ENCODE measurements at regions not wholly inside any gene's neighbourhood (a gene's known extent, or its start where the extent isn't known, plus 50 kb on each side); places are given as distances from the start of the nearest gene placed in this dataset.

DNA sequence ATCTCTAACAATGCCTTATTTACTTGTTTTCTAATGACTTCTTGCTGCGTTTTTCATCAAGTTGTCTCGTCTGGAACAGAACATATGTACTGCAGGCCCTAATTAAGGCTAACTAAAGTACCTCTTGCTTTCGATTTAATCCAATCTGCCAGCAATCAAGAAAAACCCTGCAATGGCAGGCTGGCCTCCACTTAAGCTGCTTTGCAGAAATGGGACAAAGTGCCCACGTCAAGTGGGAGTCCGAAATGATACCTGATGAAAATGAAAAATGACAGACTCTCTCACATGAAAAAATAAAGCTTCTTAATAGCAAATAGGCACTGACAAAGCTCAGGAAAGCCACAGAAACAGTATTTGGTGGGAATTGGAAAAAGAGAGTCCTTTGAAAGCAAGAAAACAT, 1454.7 kb downstream of the FAM181B start:
- no peaks in the 10 kb centered on the region for H3K4me1 ChIP-seq
- TF ChIP-seq CTCF (IDR thresholded peaks at IDR 0.05) (no peak), POLR2A (IDR thresholded peaks at IDR 0.05) (no peak)
- no peaks in the 10 kb centered on the region for H3K27me3 ChIP-seq
- no peak overlapping the region for H3K27ac ChIP-seq
- 68 to 75% methylated on average over 5 of the region's 5 CpGs for WGBS, 2 donors
- H3K4me3 ChIP-seq: no peak overlapping the region
- no peaks in the 10 kb centered on the region for H3K36me3 ChIP-seq
- intact Hi-C loops (cut with DNase I): no loop called here
- no peak for DNase-seq
- no peaks in the 10 kb centered on the region for H3K9me3 ChIP-seq

GRCh38 chr11:81270686-81271085, 1463.0 kb downstream of the FAM181B start:
- H3K4me3 ChIP-seq: no peak overlapping the region
- TF ChIP-seq CTCF (IDR thresholded peaks at IDR 0.05) (no peak), POLR2A (IDR thresholded peaks at IDR 0.05) (no peak)
- H3K4me1 ChIP-seq: no peaks in the 10 kb centered on the region
- no peak for DNase-seq
- no peaks in the 10 kb centered on the region for H3K36me3 ChIP-seq
- intact Hi-C loops (cut with DNase I): no loop called here
- no peaks in the 10 kb centered on the region for H3K9me3 ChIP-seq
- H3K27me3 ChIP-seq: no peaks in the 10 kb centered on the region
- H3K27ac ChIP-seq: no peak overlapping the region

GRCh38 chr11:81267246-81267645, 1466.4 kb downstream of the FAM181B start:
- Histone ChIP-seq H3K4me3 (no peak overlapping the region), H3K9me3 (no peaks in the 10 kb centered on the region), H3K27me3 (no peaks in the 10 kb centered on the region), H3K4me1 (no peaks in the 10 kb centered on the region), H3K27ac (no peak overlapping the region), H3K36me3 (no peaks in the 10 kb centered on the region)
- intact Hi-C loops (cut with DNase I): no loop called here
- WGBS, 2 donors: 74 to 89% methylated on average over 3 of the region's 3 CpGs
- no peak for DNase-seq
- no peak for TF ChIP-seq CTCF (IDR thresholded peaks at IDR 0.05)

DNA sequence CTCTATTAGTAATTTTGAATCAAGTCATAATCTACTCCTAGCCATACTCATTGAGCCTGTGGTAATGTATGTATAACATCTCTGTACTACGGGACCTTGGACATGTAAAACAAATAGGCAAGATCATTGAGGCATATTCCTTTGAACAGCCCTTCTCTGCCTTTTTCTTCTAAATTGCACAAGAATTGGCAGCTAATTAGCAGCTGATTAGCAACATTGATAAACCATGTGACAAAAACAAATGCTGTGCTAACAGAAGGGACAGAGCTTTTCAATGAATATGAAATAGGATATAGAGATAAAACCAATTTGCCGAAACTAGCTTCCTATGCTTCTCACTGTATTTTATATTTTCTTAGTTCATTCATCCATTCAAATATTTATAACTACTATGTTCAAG, 1474.2 kb downstream of the FAM181B start:
- no peak overlapping the region for H3K27ac ChIP-seq
- intact Hi-C loops (cut with DNase I): no loop called here
- H3K9me3 ChIP-seq: no peaks in the 10 kb centered on the region
- H3K27me3 ChIP-seq: no peaks in the 10 kb centered on the region
- WGBS, 2 donors: 86 to 94% methylated on average over 2 of the region's 2 CpGs
- H3K4me3 ChIP-seq: no peak overlapping the region
- no peaks in the 10 kb centered on the region for H3K4me1 ChIP-seq
- no peak for DNase-seq
- H3K36me3 ChIP-seq: no peaks in the 10 kb centered on the region
- TF ChIP-seq POLR2A (IDR thresholded peaks at IDR 0.05): no peak
- TF ChIP-seq CTCF (IDR thresholded peaks at IDR 0.05): no peak

DNA sequence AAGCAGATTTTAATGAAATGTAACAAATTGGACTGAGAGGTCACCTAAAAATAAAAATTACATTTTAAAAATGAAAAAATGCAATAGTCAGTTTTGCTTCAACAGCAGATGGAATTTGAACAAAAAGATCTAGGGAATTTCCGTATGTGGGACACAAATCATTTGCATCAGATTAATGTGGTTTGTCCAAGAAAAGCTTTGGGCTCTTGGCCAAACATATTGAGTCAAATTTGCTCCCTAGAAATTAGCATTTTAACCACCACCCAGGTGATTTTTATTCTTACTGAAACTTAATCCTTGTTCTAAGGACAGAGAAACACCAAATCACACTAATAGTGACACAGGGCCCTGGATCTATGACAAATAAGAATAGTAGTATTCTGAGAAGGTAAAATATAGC, 1477.8 kb downstream of the FAM181B start:
- Histone ChIP-seq H3K4me3 (no peak overlapping the region), H3K27ac (no peak overlapping the region), H3K4me1 (no peaks in the 10 kb centered on the region), H3K36me3 (no peaks in the 10 kb centered on the region), H3K9me3 (no peaks in the 10 kb centered on the region), H3K27me3 (no peaks in the 10 kb centered on the region)
- WGBS, 2 donors: 11 to 14% methylated on average over 1 of the region's 1 CpG
- DNase-seq: no peak
- TF ChIP-seq POLR2A (IDR thresholded peaks at IDR 0.05): no peak
- TF ChIP-seq CTCF (IDR thresholded peaks at IDR 0.05): no peak
- intact Hi-C loops (cut with DNase I): no loop called here
